ENCODE measurements at regions not wholly inside any gene's neighbourhood (a gene's known extent, or its start where the extent isn't known, plus 50 kb on each side); places are given as distances from the start of the nearest gene placed in this dataset.
"Not testable (repeated sequence)": the region's sequence is repeated elsewhere in the genome, so short reads cannot be mapped to it uniquely, and the experiment has no call there.

GRCh38 chr7:131835141-131835540 lies 278.7 kb upstream of the PODXL start:
- TF ChIP-seq CTCF (IDR thresholded peaks at IDR 0.05; ENCODE audit: low read depth, low read length) = no peak
- no peak overlapping the region for H3K4me3 ChIP-seq (ENCODE audit: low read depth, low read length)

GRCh38 chr7:131830681-131831080 lies 274.3 kb upstream of the PODXL start:
- no peak overlapping the region for H3K4me3 ChIP-seq (ENCODE audit: low read depth, low read length)
- no peak for TF ChIP-seq CTCF (IDR thresholded peaks at IDR 0.05; ENCODE audit: low read depth, low read length)

- no peak for TF ChIP-seq CTCF (IDR thresholded peaks at IDR 0.05; ENCODE audit: low read depth, low read length)
- H3K4me3 ChIP-seq (ENCODE audit: low read depth, low read length) = no peak overlapping the region
Observed at GRCh38 chr7:131829947-131830558, 273.6 kb upstream of the PODXL start.

GRCh38 chr7:131827421-131827820 lies 271.0 kb upstream of the PODXL start:
- no peak for TF ChIP-seq CTCF (IDR thresholded peaks at IDR 0.05; ENCODE audit: low read depth, low read length)
- no peak overlapping the region for H3K4me3 ChIP-seq (ENCODE audit: low read depth, low read length)

- H3K4me3 ChIP-seq (ENCODE audit: low read depth, low read length) = no peak overlapping the region
- TF ChIP-seq CTCF (IDR thresholded peaks at IDR 0.05; ENCODE audit: low read depth, low read length) = no peak
Observed at GRCh38 chr7:131826960-131827359, 270.5 kb upstream of the PODXL start.

- H3K4me3 ChIP-seq (ENCODE audit: low read depth, low read length) = not testable (repeated sequence)
Observed at GRCh38 chr7:131823961-131824440, 267.6 kb upstream of the PODXL start.

- TF ChIP-seq CTCF (IDR thresholded peaks at IDR 0.05; ENCODE audit: low read depth, low read length) = no peak
- no peak overlapping the region for H3K4me3 ChIP-seq (ENCODE audit: low read depth, low read length)
Observed at GRCh38 chr7:131819891-131820290, 263.5 kb upstream of the PODXL start.
